HepG2 (cell line): ENCODE measurements at regions not wholly inside any gene's neighbourhood (a gene's known extent, or its start where the extent isn't known, plus 50 kb on each side); places are given as distances from the start of the nearest gene placed in this dataset.

Source experiments
- ATAC-seq: fragments of 200-7000 bp; cut with Tn5 transposase; 3 replicates; pipeline ENCODE4 v1.9.1; 2020; ENCODE audit warnings: mild to moderate bottlenecking, moderate library complexity
- BruUV-seq: library from RNA; stranded (reverse); fragments of 400-500 nt; replicated peaks from 2 replicates; lab custom pipeline; 2021; lab: Mats Ljungman, UMichigan
- CTCF ChIA-PET: fragments of 300-600 bp; formaldehyde crosslinking; extraction: SDS; loops from one replicate; lab custom pipeline; 2021; ENCODE audit warnings: low total read pairs, inconsistent platforms, low intra/inter-chr PET ratio; lab: Yijun Ruan, JAX
- POLR2A ChIA-PET: fragments of 350-600 bp; sonication (Branson Sonifier 250); formaldehyde crosslinking; loops from one replicate; lab custom pipeline; 2020; ENCODE audit warnings: antibody characterized with exemption, inconsistent platforms; lab: Yijun Ruan, JAX
- DNase-seq: peaks from one replicate; pipeline ENCODE4 v3.0.0-alpha.2; 2015; ENCODE audit warnings: low spot score
- FAIRE-seq: peaks from 3 replicates; lab custom pipeline; 2011; peaks lifted over from hg19 to GRCh38; lab: Jason Lieb, UNC
- H2AFZ ChIP-seq: one replicate; pipeline ENCODE4 v1.6.1; 2011; ENCODE audit warnings: low read length, inconsistent platforms
- H3K27ac ChIP-seq: fragments of 300-600 bp; 3 replicates; pipeline ENCODE4 v1.8.0; 2011; ENCODE audit warnings: mixed run types, mild to moderate bottlenecking, mixed read lengths, low read length, inconsistent platforms; ENCODE audit not compliant: insufficient read depth; ENCODE audit errors: extremely low read length
- H3K27me3 ChIP-seq, 2 experiments: fragments of 200-600 bp in 1 of 2; 2 replicates in 1 of 2; 3 replicates in 1 of 2; pipeline versions ENCODE4 v1.6.0 to v1.8.0; 2011; ENCODE audit warnings: low read length in 2 of 2, mild to moderate bottlenecking in 2 of 2, moderate library complexity in 2 of 2, inconsistent platforms in 1 of 2; ENCODE audit not compliant: insufficient read depth in 2 of 2, control insufficient read depth in 1 of 2
- H3K36me3 ChIP-seq, 2 experiments: fragments of 200-600 bp in 1 of 2; replicated peaks in 1 of 2; 2 replicates in 1 of 2; 3 replicates in 1 of 2; pipeline versions ENCODE4 v1.5.1 to v1.8.0; 2011; ENCODE audit warnings: low read length in 2 of 2, inconsistent platforms in 1 of 2; ENCODE audit not compliant: insufficient read depth in 2 of 2, control insufficient read depth in 1 of 2
- H3K4me1 ChIP-seq: 2 replicates; pipeline ENCODE4 v1.5.1; 2012; ENCODE audit warnings: low read length, inconsistent platforms; ENCODE audit not compliant: insufficient read depth
- H3K4me2 ChIP-seq: 2 replicates; pipeline ENCODE4 v1.6.0; 2011; ENCODE audit warnings: low read depth, low read length, inconsistent platforms
- H3K4me3 ChIP-seq, 3 experiments: fragments of 200-600 bp in 1 of 3; sonication (generic), shearing (Covaris generic) in 1 of 3; replicated peaks in 1 of 3; 2 replicates each; pipeline ENCODE4 v1.5.1; 2011 to 2016; ENCODE audit warnings: low read length in 3 of 3, inconsistent platforms in 2 of 3, low read depth in 2 of 3, mild to moderate bottlenecking in 2 of 3, control low read depth in 1 of 3, mixed read lengths in 1 of 3; ENCODE audit not compliant: insufficient read depth in 1 of 3
- H3K79me2 ChIP-seq: one replicate; pipeline ENCODE4 v1.6.1; 2011; ENCODE audit warnings: low read length, inconsistent platforms; ENCODE audit not compliant: insufficient read depth
- H3K9ac ChIP-seq: 2 replicates; pipeline ENCODE4 v1.6.0; 2011; ENCODE audit warnings: mild to moderate bottlenecking, low read depth, low read length, inconsistent platforms; ENCODE audit not compliant: insufficient read depth
- H3K9me3 ChIP-seq: 2 replicates; pipeline ENCODE4 v1.5.1; 2012; ENCODE audit warnings: mild to moderate bottlenecking, low read length
- H4K20me1 ChIP-seq: 2 replicates; pipeline ENCODE4 v1.6.0; 2011; ENCODE audit warnings: inconsistent platforms, mild to moderate bottlenecking, low read length, moderate library complexity; ENCODE audit not compliant: insufficient read depth
- ASH2L ChIP-seq: fragments of 300-600, 200-600 bp; sonication (generic); IDR thresholded peaks from 2 replicates; pipeline ENCODE4 v1.7.0; 2017; ENCODE audit warnings: low read depth, mild to moderate bottlenecking, moderate library complexity, mixed read lengths, low read length; ENCODE audit not compliant: insufficient read length
- CTCF ChIP-seq: sonication (generic); formaldehyde crosslinking; IDR thresholded peaks from 2 replicates; pipeline ENCODE4 v1.5.0; 2020; ENCODE audit warnings: mild to moderate bottlenecking, missing genetic modification reagents, moderate library complexity
- FOXO4 ChIP-seq: sonication (generic); formaldehyde crosslinking; conservative IDR thresholded peaks from 2 replicates; pipeline ENCODE4 v1.8.1; 2023; ENCODE audit warnings: missing genetic modification reagents
- GFI1 ChIP-seq: sonication (generic); formaldehyde crosslinking; IDR thresholded peaks from 2 replicates; pipeline ENCODE4 v1.5.0; 2020; ENCODE audit warnings: missing genetic modification reagents, mild to moderate bottlenecking, borderline replicate concordance
- GZF1 ChIP-seq: sonication (generic); formaldehyde crosslinking; IDR thresholded peaks from 2 replicates; pipeline ENCODE4 v1.5.1; 2020; ENCODE audit warnings: mild to moderate bottlenecking, missing genetic modification reagents
- HOMEZ ChIP-seq: IDR thresholded peaks from 2 replicates; pipeline ENCODE4 v1.6.1; 2016; ENCODE audit warnings: low read depth
- KDM2A ChIP-seq: sonication (generic); formaldehyde crosslinking; IDR thresholded peaks from 2 replicates; pipeline ENCODE4 v1.4.0; 2020; ENCODE audit warnings: low read depth, missing genetic modification reagents, borderline replicate concordance
- MAFF ChIP-seq: IDR thresholded peaks from 2 replicates; pipeline ENCODE4 v1.6.1; 2011; ENCODE audit warnings: low read depth, low read length, improper control_type of control experiment
- NR2F1 ChIP-seq, 2 experiments: fragments of 450-650 bp in 1 of 2; formaldehyde crosslinking in 1 of 2; IDR thresholded peaks; 2 replicates each; pipeline versions ENCODE4 v1.5.0 to v1.6.1; 2016 to 2020; ENCODE audit warnings: mild to moderate bottlenecking in 1 of 2, missing compliant biosample characterization in 1 of 2, missing genetic modification reagents in 1 of 2, moderate library complexity in 1 of 2
- PATZ1 ChIP-seq: sonication (generic); formaldehyde crosslinking; IDR thresholded peaks from 2 replicates; pipeline ENCODE4 v1.4.0; 2020; ENCODE audit warnings: missing genetic modification reagents
- TOE1 ChIP-seq: sonication (generic); formaldehyde crosslinking; IDR thresholded peaks from 2 replicates; pipeline ENCODE4 v1.4.0; 2020; ENCODE audit warnings: mild to moderate bottlenecking, missing genetic modification reagents
- ZMYM4 ChIP-seq: sonication (generic); formaldehyde crosslinking; IDR thresholded peaks from 2 replicates; pipeline ENCODE4 v1.8.1; 2023; ENCODE audit warnings: mild to moderate bottlenecking, missing genetic modification reagents
- ZNF225 ChIP-seq: sonication (generic); formaldehyde crosslinking; IDR thresholded peaks from 2 replicates; pipeline ENCODE4 v1.4.0; 2020; ENCODE audit warnings: mild to moderate bottlenecking, missing genetic modification reagents
- ZNF383 ChIP-seq: sonication (generic); formaldehyde crosslinking; IDR thresholded peaks from 2 replicates; pipeline ENCODE4 v1.4.0; 2020; ENCODE audit warnings: missing genetic modification reagents, mild to moderate bottlenecking, borderline replicate concordance
- ZNF639 ChIP-seq: conservative IDR thresholded peaks from 2 replicates; pipeline ENCODE4 v1.6.1; 2018; ENCODE audit warnings: missing genetic modification reagents
- WGBS: methylation state at CpG from one replicate; pipeline ENCODE4 v1.1.6; 2017; ENCODE audit warnings: low lambda C conversion rate; 5-methylcytosine and 5-hydroxymethylcytosine counted together
- in situ Hi-C: cut with HindIII; loops from 2 replicates; pipeline ENCODE4 v1.10.0; 2017; ENCODE audit warnings: low pct_unique_long_range_greater_than_20kb; ENCODE audit not compliant: extremely low pct_ligation_motif_present
- intact Hi-C: fragments of 100-400 bp; cut with micrococcal nuclease; formaldehyde crosslinking; loops from one replicate; pipeline ENCODE4 v1.10.0; 2022; ENCODE audit not compliant: unreplicated experiment

GRCh38 chr12:65602610-65603295 is 221.5 kb upstream of the HMGA2 start:
- H3K36me3 ChIP-seq: no peaks in the 10 kb centered on the region
- intact Hi-C loops (loop anchor here (1.0 to 5.0 kb wide), 8 partner anchors 72 to 504 kb away; partner anchors contain the start of gene HMGA2), in situ Hi-C loops (loop anchor here (10.0 to 25.0 kb wide), 2 partner anchors 382 to 510 kb away; no protein-coding TSS in a partner anchor)
- CTCF ChIA-PET: interaction anchor here (0.8 to 1.6 kb wide), 3 partner anchors 83 to 505 kb away, joined by 3 to 4 read pairs (median 4); no protein-coding TSS in a partner anchor
- H4K20me1 ChIP-seq: no peaks in the 10 kb centered on the region
- H3K79me2 ChIP-seq: no peaks in the 10 kb centered on the region
- no peaks in the 10 kb centered on the region for H3K9me3 ChIP-seq
- H3K4me1 ChIP-seq: peaks cover 19% of the 10 kb centered on the region
- no peak overlapping the region for H2AFZ ChIP-seq
- peak overlapping the region; percentile 57 for H3K4me2 ChIP-seq
- ATAC-seq: peak; percentile 99
- no peak overlapping the region for H3K9ac ChIP-seq
- no TSS peak for BruUV-seq
- peak; percentile 56 for FAIRE-seq
- H3K27ac ChIP-seq: no peak overlapping the region
- POLR2A ChIA-PET: interaction anchor here (1.2 kb wide), 1 partner anchor 138 kb away, joined by 4 read pairs; no protein-coding TSS in a partner anchor
- H3K27me3 ChIP-seq: no peaks in the 10 kb centered on the region
- 8% methylated on average over 10 of the region's 11 CpGs for whole genome bisulfite sequencing
- DNase-seq: peak; percentile 62
- peak overlapping the region in 1 of 3 experiments; percentile 28; a peak in 1 of 6 replicates for H3K4me3 ChIP-seq
- TF ChIP-seq ZNF225 (CRISPR knock-in tag) (no peak), MAFF (no peak), FOXO4 (CRISPR knock-in tag) (no peak), ZMYM4 (CRISPR knock-in tag) (no peak), PATZ1 (CRISPR knock-in tag) (0 out of 2 replicates have a peak, but pooled peaks have one; percentile 13), TOE1 (CRISPR knock-in tag) (no peak), ZNF383 (CRISPR knock-in tag) (no peak), ZNF639 (CRISPR knock-in tag) (no peak), HOMEZ (CRISPR knock-in tag) (peak; percentile 19; the same call in 1 of the 2 replicates), CTCF (peak; percentile 79), GFI1 (CRISPR knock-in tag) (no peak), ASH2L (peak; percentile 22), NR2F1 (CRISPR knock-in tag; IDR thresholded peaks at IDR 0.05) (no peak), GZF1 (CRISPR knock-in tag) (no peak), KDM2A (CRISPR knock-in tag) (0 out of 2 replicates have a peak, but pooled peaks have one; percentile 30)
